ENCODE measurements at regions not wholly inside any gene's neighbourhood (a gene's known extent, or its start where the extent isn't known, plus 50 kb on each side); places are given as distances from the start of the nearest gene placed in this dataset.

- peaks cover 21% of the 10 kb centered on the region for H3K27me3 ChIP-seq
- no peaks in the 10 kb centered on the region for H3K9me3 ChIP-seq (replicated peaks in 1 of 3)
- intact Hi-C loops (cut with DNase I) = no loop called here
- DNase-seq = no peak
- H3K36me3 ChIP-seq (replicated peaks in 1 of 2) = no peaks in the 10 kb centered on the region
- H3K4me1 ChIP-seq (replicated peaks in 1 of 2) = no peaks in the 10 kb centered on the region
- 62 to 73% (median 64%) methylated on average over 3 to 6 of the region's 6 CpGs for WGBS, 4 donors
- TF ChIP-seq CTCF (IDR thresholded peaks at IDR 0.05) (no peak), POLR2A (IDR thresholded peaks at IDR 0.05) (no peak)
- H3K4me3 ChIP-seq = no peak overlapping the region
- H3K27ac ChIP-seq = no peak overlapping the region
Observed at GRCh38 chr1:37399205-37399604, 75.2 kb upstream of the ZC3H12A start.

- intact Hi-C loops (cut with DNase I) = no loop called here
- DNase-seq = no peak
- H3K27ac ChIP-seq = no peak overlapping the region
- no peak overlapping the region for H3K4me3 ChIP-seq
- H3K4me1 ChIP-seq (replicated peaks in 1 of 2) = no peaks in the 10 kb centered on the region
- peaks cover 21% of the 10 kb centered on the region for H3K27me3 ChIP-seq
- H3K9me3 ChIP-seq (replicated peaks in 1 of 3) = no peaks in the 10 kb centered on the region
- TF ChIP-seq CTCF (IDR thresholded peaks at IDR 0.05) (no peak), POLR2A (IDR thresholded peaks at IDR 0.05) (no peak)
- H3K36me3 ChIP-seq (replicated peaks in 1 of 2) = no peaks in the 10 kb centered on the region
- 51 to 68% (median 65%) methylated on average over 1 to 3 of the region's 3 CpGs for WGBS, 4 donors
Observed at GRCh38 chr1:37399830-37400464, 74.4 kb upstream of the ZC3H12A start.

GRCh38 chr1:37400466-37401225 lies 73.7 kb upstream of the ZC3H12A start:
- WGBS, 4 donors = 59 to 69% (median 64%) methylated on average over 21 of the region's 21 CpGs
- Histone ChIP-seq H3K27ac (no peak overlapping the region), H3K9me3 (replicated peaks in 1 of 3) (no peaks in the 10 kb centered on the region), H3K4me1 (replicated peaks in 1 of 2) (no peaks in the 10 kb centered on the region), H3K27me3 (peaks cover 21% of the 10 kb centered on the region), H3K36me3 (replicated peaks in 1 of 2) (no peaks in the 10 kb centered on the region), H3K4me3 (no peak overlapping the region)
- DNase-seq = no peak
- intact Hi-C loops (cut with DNase I) = no loop called here
- TF ChIP-seq POLR2A (IDR thresholded peaks at IDR 0.05) (no peak), CTCF (IDR thresholded peaks at IDR 0.05) (no peak)

- H3K4me3 ChIP-seq = no peak overlapping the region
- no peaks in the 10 kb centered on the region for H3K36me3 ChIP-seq (replicated peaks in 1 of 2)
- WGBS, 4 donors = 80 to 97% (median 81%) methylated on average over 4 of the region's 4 CpGs
- no peaks in the 10 kb centered on the region for H3K9me3 ChIP-seq (replicated peaks in 1 of 3)
- no peak overlapping the region for H3K27ac ChIP-seq
- intact Hi-C loops (cut with DNase I) = no loop called here
- peaks cover 1% of the 10 kb centered on the region for H3K27me3 ChIP-seq
- DNase-seq = no peak
- no peak for TF ChIP-seq CTCF (IDR thresholded peaks at IDR 0.05)
- no peak for TF ChIP-seq POLR2A (IDR thresholded peaks at IDR 0.05)
- H3K4me1 ChIP-seq (replicated peaks in 1 of 2) = no peaks in the 10 kb centered on the region
Observed at GRCh38 chr1:37403166-37403565, 71.2 kb upstream of the ZC3H12A start.
